Natural killer cell treated with Interleukin-12 subunit alpha and Interleukin-12 subunit beta and Interleukin-15 and Interleukin-18, amount 100 ng/mL, for 72 hours (primary cell): ENCODE measurements at regions not wholly inside any gene's neighbourhood (a gene's known extent, or its start where the extent isn't known, plus 50 kb on each side); places are given as distances from the start of the nearest gene placed in this dataset.
"Not testable (repeated sequence)": the region's sequence is repeated elsewhere in the genome, so short reads cannot be mapped to it uniquely, and the experiment has no call there.

ENCODE experiments used
- ATAC-seq, 2 donors: fragments of 150-1000 bp; cut with Tn5 transposase in 1 of 2; sonication (Bioruptor Pico), chemical (Tn5 transposase) in 1 of 2; 2 replicates each; pipeline ENCODE4 v1.10.0; 2021
- DNase-seq: peaks from one replicate; pipeline ENCODE4 v3.0.0; 2022; ENCODE audit warnings: low spot score
- H3K27ac Mint-ChIP-seq, 2 donors: 1 replicate in 1 of 2; 2 replicates in 1 of 2; pipeline ENCODE4 v1.8.0; 2022; ENCODE audit warnings: mixed read lengths in 2 of 2, mild to moderate bottlenecking in 1 of 2, moderate library complexity in 1 of 2
- H3K27me3 Mint-ChIP-seq, 2 donors: 1 replicate in 1 of 2; 2 replicates in 1 of 2; pipeline ENCODE4 v1.8.0; 2022; ENCODE audit warnings: mixed read lengths in 2 of 2
- H3K36me3 Mint-ChIP-seq: one replicate; pipeline ENCODE4 v1.8.0; 2022; ENCODE audit warnings: mixed read lengths
- H3K4me1 Mint-ChIP-seq, 2 donors: 1 replicate in 1 of 2; 2 replicates in 1 of 2; pipeline ENCODE4 v1.8.0; 2022; ENCODE audit warnings: low read depth in 2 of 2, mixed read lengths in 2 of 2, mild to moderate bottlenecking in 1 of 2
- H3K4me3 Mint-ChIP-seq: one replicate; pipeline ENCODE4 v1.8.0; 2022; ENCODE audit warnings: mixed read lengths
- H3K9me3 Mint-ChIP-seq: 2 replicates; pipeline ENCODE4 v1.8.0; 2022; ENCODE audit warnings: mixed read lengths

DNA sequence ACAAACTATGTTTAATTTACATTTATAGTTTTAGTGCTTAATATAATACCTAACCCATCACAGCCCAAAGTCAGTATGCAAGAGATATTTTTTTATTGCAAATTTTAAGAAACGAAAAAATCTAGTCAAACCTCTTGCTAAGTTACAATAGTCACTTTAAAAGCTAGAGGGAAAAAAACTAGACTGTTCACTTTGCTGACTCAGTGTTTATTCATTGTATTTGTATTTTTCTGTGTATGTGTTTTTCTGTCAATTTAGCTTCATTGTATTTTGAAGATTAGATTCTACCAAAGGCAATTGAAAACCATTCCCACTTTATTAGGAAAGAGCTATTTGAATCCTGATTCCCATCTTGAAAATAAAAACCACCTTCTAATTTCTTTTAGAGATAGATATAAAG lies 891.5 kb downstream of the SLC16A7 start:
- Mint-ChIP-seq H3K36me3 (no peaks in the 10 kb centered on the region), H3K27ac (no peak overlapping the region), H3K4me1 (no peaks in the 10 kb centered on the region), H3K27me3 (no peaks in the 10 kb centered on the region), H3K4me3 (no peak overlapping the region), H3K9me3 (peaks cover 20% of the 10 kb centered on the region)
- DNase-seq (no peak), ATAC-seq (no peak)

DNA sequence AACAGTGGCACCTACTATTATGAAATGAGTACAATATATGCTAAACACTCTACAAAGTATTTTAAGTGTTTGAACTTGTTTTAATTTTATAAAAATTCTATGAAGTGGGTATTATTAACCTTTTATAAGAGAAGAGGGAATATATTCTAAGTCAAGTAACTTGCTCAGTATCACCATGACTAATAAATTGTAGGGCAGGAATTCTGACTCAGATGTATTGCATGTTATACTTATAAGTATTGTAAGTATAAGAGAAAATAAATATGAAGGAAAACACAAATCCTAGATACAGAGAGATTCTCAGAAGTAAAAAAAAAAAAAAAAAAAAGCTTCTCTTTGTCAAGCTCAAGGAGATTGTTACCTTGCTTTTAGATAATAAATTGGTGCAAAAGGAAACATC lies 893.2 kb downstream of the SLC16A7 start:
- no peaks in the 10 kb centered on the region for H3K36me3 Mint-ChIP-seq
- no peaks in the 10 kb centered on the region for H3K27me3 Mint-ChIP-seq
- DNase-seq (no peak), ATAC-seq (no peak)
- H3K4me3 Mint-ChIP-seq = no peak overlapping the region
- H3K27ac Mint-ChIP-seq = no peak overlapping the region
- peaks cover 16% of the 10 kb centered on the region for H3K9me3 Mint-ChIP-seq
- no peaks in the 10 kb centered on the region for H3K4me1 Mint-ChIP-seq

DNA sequence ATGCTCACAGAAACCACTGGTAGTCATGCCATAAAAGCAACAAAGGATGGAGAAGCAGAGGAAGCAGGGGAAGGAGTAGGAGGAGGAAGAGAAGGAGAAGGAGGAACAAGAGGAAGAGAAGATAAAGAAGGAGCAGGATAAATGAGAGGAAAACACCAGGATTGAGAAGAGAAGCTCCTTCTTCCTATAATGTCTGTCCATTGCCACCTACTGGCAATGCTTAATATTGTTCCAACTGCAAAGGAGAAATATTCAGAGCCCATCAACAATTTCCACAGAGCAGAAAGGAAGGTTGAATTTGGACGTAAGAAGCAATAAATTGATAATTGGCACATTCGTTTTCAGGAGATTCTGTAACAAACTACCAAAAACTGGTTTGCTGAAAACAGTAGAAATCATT lies 898.4 kb downstream of the SLC16A7 start:
- no peak overlapping the region for H3K27ac Mint-ChIP-seq
- peaks cover 5% of the 10 kb centered on the region for H3K36me3 Mint-ChIP-seq
- no peaks in the 10 kb centered on the region for H3K27me3 Mint-ChIP-seq
- no peak for DNase-seq
- H3K4me1 Mint-ChIP-seq = no peaks in the 10 kb centered on the region
- ATAC-seq = no peak
- H3K9me3 Mint-ChIP-seq = peaks cover 12% of the 10 kb centered on the region
- no peak overlapping the region for H3K4me3 Mint-ChIP-seq

DNA sequence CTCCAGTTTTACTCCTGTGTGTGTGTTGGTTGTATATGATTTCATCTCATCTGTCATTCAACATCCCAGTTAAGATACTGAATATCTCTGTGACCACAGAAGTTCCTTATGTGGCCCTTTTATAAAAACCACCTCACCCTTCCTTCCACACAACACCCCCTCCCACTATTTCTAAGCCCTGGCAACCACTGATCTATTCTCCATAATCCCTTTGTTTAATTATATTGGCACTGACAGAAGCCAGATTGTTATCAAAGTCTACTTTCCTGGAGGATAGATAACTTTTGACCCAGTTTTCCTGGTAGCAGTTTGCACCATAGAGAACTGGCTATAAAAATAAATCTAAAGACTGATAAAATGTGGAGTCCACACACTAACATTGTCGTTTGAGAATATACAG lies 902.8 kb downstream of the SLC16A7 start:
- Mint-ChIP-seq H3K27me3 (no peaks in the 10 kb centered on the region), H3K36me3 (peaks cover 5% of the 10 kb centered on the region), H3K4me3 (no peak overlapping the region), H3K4me1 (no peaks in the 10 kb centered on the region), H3K27ac (no peak overlapping the region), H3K9me3 (peaks cover 13% of the 10 kb centered on the region)
- no peak for ATAC-seq
- no peak for DNase-seq

DNA sequence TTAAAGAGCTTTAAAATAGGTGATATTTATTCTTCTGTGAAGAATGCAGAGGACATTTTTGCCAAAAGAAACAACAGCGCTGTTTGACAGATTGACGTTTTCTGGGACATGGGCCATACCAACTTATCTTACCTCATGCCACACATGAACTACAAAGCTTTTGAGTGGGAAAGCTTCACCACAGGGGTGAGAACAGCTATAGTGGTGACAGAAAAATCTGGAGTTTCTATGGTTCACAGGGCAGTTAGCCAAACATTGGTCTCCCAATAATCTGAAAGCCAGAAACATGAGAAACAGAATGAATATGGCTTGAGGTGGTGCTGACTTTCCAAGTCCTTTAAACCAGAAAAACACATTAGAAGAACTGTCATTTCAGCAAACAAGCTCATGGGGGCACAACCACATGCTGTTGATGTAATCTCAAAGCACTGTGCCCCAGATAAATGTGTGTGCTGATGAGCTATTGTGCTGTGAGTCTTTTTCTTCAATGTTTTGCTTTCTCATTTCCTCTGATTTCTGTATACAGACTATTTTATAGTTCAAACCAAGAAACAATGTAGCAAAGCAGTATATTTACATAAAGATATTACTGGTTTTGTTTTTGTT lies 905.4 kb downstream of the SLC16A7 start:
- peaks cover 6% of the 10 kb centered on the region for H3K9me3 Mint-ChIP-seq
- H3K27ac Mint-ChIP-seq = no peak overlapping the region
- no peak for DNase-seq
- no peak overlapping the region for H3K4me3 Mint-ChIP-seq
- ATAC-seq = no peak
- H3K4me1 Mint-ChIP-seq = no peaks in the 10 kb centered on the region
- H3K36me3 Mint-ChIP-seq = no peaks in the 10 kb centered on the region
- H3K27me3 Mint-ChIP-seq = no peaks in the 10 kb centered on the region

DNA sequence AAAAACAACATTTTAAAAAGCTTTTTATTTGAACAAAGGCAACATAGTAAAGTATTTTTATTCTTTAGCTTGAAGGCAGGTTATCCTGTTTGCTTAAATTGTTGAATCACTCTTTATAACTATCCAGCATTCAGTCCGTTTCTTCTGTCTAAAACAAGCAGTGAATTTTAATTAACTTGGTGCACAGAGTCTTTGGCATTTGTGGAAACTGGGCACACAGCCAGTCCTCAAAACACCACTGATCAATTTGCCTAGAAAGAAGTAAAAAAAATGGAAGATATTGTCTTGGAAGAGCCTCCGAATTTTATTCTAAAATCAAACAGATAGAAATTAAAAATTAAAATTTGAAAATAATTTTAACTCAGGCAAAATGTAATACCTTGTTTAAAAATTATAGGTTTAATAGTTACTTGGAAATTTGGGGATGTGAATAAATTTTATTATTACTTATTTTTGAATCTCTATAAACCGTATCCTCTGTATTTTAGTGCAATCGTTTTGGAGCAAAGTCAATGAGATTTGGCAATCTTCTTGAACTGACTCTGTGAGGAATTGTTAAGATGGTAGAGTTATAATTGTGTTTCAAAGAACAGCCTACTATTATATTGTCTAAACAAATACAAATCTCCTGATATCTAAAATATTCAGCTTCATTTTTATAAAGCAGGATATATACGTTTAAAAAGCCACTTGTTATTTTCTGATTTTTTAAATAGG lies 927.0 kb downstream of the SLC16A7 start:
- peaks cover 11% of the 10 kb centered on the region for H3K9me3 Mint-ChIP-seq
- H3K36me3 Mint-ChIP-seq = no peaks in the 10 kb centered on the region
- DNase-seq = no peak

DNA sequence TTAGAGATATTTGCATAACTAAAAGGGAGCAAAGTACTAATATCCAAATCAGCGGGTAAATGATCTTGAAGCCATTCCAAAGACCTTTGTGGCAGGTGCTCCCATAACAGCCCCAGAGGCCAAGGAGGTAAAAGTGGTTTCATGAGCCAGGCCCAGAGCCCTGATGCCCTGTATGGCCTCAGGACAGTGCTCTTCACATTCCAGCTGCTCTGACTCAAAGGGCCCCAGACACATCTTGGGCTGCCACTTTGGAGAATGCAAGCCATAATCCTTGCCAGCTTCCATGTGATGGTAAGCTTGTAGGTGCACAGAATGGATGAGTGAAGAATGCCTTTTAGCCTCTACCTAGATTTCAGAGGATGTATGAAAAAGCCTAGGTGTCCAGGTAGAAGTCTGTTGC lies 933.4 kb downstream of the SLC16A7 start:
- DNase-seq (no peak), ATAC-seq (no peak)
- Mint-ChIP-seq H3K27me3 (no peaks in the 10 kb centered on the region), H3K4me1 (no peaks in the 10 kb centered on the region), H3K27ac (no peak overlapping the region), H3K4me3 (no peak overlapping the region), H3K36me3 (no peaks in the 10 kb centered on the region), H3K9me3 (no peaks in the 10 kb centered on the region)

More for the DNA sequence above, 927.0 kb downstream of the SLC16A7 start:
- H3K27ac Mint-ChIP-seq = no peak overlapping the region
- H3K4me3 Mint-ChIP-seq = no peak overlapping the region
- no peaks in the 10 kb centered on the region for H3K27me3 Mint-ChIP-seq
- ATAC-seq = no peak
- H3K4me1 Mint-ChIP-seq = no peaks in the 10 kb centered on the region

DNA sequence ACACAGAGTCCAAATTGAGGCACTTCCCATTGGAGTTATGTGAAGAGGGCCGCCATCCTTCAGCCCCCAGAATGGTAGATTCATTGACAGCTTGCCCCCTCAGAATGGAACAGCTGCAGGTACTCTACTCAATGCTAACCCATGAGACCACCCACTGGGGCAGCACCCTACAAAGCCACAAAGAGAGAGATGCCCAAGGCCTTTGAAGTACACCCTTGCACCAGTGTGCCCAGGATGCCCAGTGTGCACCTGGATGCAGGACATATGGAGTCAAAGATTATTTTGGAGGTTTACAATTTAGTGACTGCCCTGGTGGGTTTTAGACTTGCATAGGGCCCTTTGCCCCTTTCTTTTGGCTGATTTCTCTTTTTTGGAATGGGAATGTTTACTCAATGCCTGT lies 933.9 kb downstream of the SLC16A7 start:
- H3K36me3 Mint-ChIP-seq = no peaks in the 10 kb centered on the region
- no peak for DNase-seq
- H3K27ac Mint-ChIP-seq = no peak overlapping the region
- H3K27me3 Mint-ChIP-seq = no peaks in the 10 kb centered on the region
- ATAC-seq = no peak
- H3K4me3 Mint-ChIP-seq = no peak overlapping the region
- H3K4me1 Mint-ChIP-seq = no peaks in the 10 kb centered on the region
- no peaks in the 10 kb centered on the region for H3K9me3 Mint-ChIP-seq

DNA sequence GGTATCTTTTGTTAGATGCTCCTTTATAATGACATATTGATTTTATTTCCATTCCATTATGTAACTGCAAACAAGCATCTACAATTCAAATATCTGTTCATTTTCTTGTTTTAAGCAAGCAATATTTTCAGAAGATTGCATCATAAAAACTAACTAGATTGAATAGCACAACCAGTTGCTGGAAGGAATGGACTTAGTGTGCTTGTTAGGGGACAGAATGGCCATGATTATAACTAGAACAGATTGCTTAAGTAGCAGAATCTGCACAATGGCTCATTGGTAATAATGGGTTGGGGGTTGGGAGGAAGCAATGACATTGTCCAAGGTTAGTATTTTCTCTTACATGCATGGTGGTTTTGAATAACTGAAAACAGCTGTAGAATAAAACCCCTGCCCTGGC lies 939.5 kb downstream of the SLC16A7 start:
- Mint-ChIP-seq H3K27me3 (no peaks in the 10 kb centered on the region), H3K36me3 (no peaks in the 10 kb centered on the region), H3K9me3 (peaks cover 3% of the 10 kb centered on the region), H3K4me1 (no peaks in the 10 kb centered on the region), H3K27ac (no peak overlapping the region), H3K4me3 (no peak overlapping the region)
- ATAC-seq (no peak), DNase-seq (no peak)

DNA sequence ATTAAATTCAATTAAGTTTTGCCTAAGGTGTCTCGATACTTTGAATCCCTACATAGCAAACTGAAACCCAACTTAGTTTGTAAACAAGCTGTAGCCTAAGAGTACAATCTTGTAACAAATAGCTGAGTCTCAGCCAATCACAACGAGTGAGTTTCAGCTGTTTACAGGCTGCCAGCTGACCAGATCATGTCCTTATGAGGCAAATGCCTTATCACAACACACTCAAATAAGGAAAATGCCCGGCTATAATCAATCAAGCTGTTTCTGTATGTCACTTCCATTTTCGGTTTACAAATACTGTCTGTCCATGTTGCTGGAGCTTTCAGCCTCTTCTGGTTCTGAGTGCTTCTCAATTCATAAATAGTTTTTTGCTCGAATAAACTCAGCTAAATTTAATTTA lies 943.8 kb downstream of the SLC16A7 start:
- Mint-ChIP-seq H3K27me3 (no peaks in the 10 kb centered on the region), H3K4me1 (no peaks in the 10 kb centered on the region), H3K4me3 (no peak overlapping the region), H3K36me3 (peaks cover 5% of the 10 kb centered on the region), H3K27ac (no peak overlapping the region), H3K9me3 (peaks cover 3% of the 10 kb centered on the region)
- DNase-seq (no peak), ATAC-seq (no peak)

DNA sequence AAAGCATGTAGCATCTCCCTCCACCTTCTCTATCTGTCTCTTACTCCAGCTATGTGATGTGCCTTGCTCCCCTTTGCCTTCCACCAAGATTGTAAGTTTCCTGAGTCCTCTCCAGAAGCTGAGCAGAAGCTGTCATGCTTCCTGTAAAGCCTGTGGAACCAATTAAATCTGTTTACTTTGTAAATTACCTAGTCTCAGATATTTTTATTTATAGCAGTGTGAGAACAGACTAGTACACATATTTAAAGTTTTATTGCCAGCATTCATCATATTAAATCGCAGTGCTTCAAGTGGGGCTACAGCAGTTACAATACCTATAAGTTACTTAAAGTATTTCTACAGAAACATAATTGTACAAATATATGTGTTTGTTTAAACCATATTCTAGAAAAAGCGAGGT lies 973.1 kb downstream of the SLC16A7 start:
- ATAC-seq = no peak
- H3K4me3 Mint-ChIP-seq = no peak overlapping the region

DNA sequence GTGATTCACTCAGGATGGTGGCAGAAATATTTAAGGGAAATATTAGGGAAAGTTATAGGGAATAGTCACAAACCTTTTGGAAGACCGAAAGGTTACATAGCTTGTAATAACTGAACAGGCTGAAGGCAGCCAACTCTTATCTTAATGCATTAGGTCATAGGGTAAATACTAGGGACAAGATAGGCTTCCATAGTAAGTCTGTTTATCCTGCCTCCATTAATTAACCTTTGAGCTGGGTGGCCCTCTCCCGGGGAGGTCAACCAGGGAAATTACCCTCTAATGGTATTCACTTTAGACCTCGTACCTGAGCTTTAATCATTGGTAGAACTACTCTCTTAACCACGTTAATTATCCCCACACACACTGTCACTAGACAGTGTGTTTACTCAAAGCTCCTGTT lies 981.8 kb downstream of the SLC16A7 start:
- ATAC-seq = no peak
- DNase-seq = no peak
- H3K27me3 Mint-ChIP-seq = no peaks in the 10 kb centered on the region
- no peak overlapping the region for H3K27ac Mint-ChIP-seq
- H3K4me3 Mint-ChIP-seq = no peak overlapping the region
- no peaks in the 10 kb centered on the region for H3K4me1 Mint-ChIP-seq
- H3K36me3 Mint-ChIP-seq = no peaks in the 10 kb centered on the region
- peaks cover 9% of the 10 kb centered on the region for H3K9me3 Mint-ChIP-seq

More for the DNA sequence above, 973.1 kb downstream of the SLC16A7 start:
- Mint-ChIP-seq H3K4me1 (no peaks in the 10 kb centered on the region), H3K36me3 (peaks cover 3% of the 10 kb centered on the region), H3K27me3 (no peaks in the 10 kb centered on the region), H3K9me3 (peaks cover 17% of the 10 kb centered on the region), H3K27ac (no peak overlapping the region)
- DNase-seq = no peak

DNA sequence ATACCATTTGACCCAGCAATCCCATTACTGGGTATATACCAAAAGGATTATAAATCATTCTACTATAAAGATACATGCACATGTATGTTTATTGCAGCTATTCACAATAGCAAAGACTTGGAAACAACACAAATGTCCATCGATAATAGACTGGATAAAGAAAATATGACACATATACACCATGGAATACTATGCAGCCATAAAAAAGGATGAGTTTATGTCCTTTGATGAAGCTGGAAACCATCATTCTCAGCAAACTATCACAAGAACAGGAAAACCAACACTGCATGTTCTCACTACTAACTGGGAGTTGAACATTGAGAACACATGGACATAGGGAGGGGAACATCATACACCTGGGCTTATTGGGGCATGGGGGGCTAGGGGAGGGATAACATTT lies 991.8 kb downstream of the SLC16A7 start:
- not testable (repeated sequence) for H3K4me3 Mint-ChIP-seq, ATAC-seq, DNase-seq, H3K27ac Mint-ChIP-seq, H3K27me3 Mint-ChIP-seq, H3K4me1 Mint-ChIP-seq
- H3K9me3 Mint-ChIP-seq = peaks cover 14% of the 10 kb centered on the region
- H3K36me3 Mint-ChIP-seq = peaks cover 17% of the 10 kb centered on the region

DNA sequence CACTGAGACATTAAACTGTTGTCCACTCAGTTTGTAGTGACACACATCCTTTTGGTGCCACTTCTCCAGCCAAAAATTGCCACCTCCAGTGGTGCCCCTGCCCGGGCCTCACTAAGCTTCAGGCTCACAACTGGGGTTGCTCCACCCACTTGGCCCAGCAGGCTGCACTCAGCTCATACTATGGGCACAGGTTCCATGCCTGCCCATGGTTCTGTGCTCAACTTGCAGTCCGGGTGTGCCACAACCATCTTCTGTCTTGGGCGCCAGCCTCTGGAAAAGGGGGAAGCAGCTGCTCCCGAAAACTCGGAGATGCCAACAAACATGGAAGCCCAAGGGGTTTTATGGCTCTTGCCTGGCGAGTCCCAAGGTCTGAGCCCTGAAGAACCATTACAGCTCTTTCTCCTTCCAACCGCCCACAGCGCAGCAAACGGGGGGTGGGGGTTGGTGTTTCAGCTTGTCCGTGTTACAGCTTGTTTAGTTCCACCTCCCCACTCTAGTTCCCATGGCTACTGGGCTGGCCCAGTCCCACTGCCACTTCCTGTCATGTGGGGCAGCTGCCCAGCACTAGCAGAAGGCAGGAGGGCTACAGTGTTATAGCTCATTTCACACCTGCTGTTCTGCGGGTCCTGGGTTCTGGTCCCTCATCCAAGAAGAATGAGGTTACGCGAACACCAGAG lies 998.3 kb downstream of the SLC16A7 start:
- H3K27me3 Mint-ChIP-seq = no peaks in the 10 kb centered on the region
- ATAC-seq (no peak), DNase-seq (no peak)
- H3K4me1 Mint-ChIP-seq = no peaks in the 10 kb centered on the region
- peaks cover 15% of the 10 kb centered on the region for H3K36me3 Mint-ChIP-seq
- H3K27ac Mint-ChIP-seq = no peak overlapping the region
- H3K9me3 Mint-ChIP-seq = peaks cover 16% of the 10 kb centered on the region
- no peak overlapping the region for H3K4me3 Mint-ChIP-seq
